ENCODE measurements at regions not wholly inside any gene's neighbourhood (a gene's known extent, or its start where the extent isn't known, plus 50 kb on each side); places are given as distances from the start of the nearest gene placed in this dataset.

DNA sequence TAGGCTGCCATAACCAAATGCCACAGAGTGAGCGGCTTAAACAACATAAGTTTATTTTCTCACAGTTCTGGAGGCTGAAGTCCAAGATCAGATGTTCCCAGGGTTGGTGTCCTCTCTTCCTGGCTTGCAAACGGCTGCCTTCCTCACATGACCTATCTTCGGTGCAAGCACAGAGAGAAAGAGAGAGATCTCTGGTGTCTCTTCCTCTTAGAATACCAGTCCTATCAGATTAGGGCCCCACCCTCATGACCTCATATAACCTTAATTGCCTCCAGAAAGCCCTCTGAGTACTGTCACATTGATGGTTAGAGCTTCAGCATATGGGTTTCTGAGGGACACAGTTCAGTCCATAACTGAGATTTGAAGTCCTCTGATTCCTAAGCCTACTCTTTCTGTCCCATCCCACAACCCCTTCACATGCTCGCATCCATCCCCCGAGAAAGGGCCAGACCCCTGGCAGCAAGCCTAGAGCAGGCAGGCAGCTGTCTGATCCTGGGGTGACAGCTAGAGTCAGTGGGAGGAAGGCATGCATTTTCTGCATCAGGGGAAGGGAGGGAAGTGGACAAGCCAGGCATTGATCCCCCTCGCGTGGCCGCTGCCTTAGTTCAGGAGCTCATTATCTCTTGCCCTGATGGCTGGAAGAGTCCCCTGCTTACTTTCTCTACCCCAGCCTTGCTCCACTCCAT, 114.1 kb downstream of the FAR1 start:
- no peak overlapping the region for H3K23ac ChIP-seq (ENCODE audit: low read length)
- H2AFZ ChIP-seq (ENCODE audit: insufficient read depth, low read length, poor library complexity): no peak overlapping the region
- peaks cover 19% of the 10 kb centered on the region for H3K79me1 ChIP-seq (ENCODE audit: low read length)
- H3K9ac ChIP-seq (ENCODE audit: low read length): no peak overlapping the region
- no CpG with 5 or more reads among the region's 8 CpGs for WGBS (ENCODE audit: extremely low coverage, insufficient coverage, insufficient read length)
- H3K79me2 ChIP-seq (ENCODE audit: control insufficient read depth, insufficient read depth, low read length, poor library complexity): peaks cover 2% of the 10 kb centered on the region
- H2BK12ac ChIP-seq (ENCODE audit: low read length): peak overlapping the region; percentile 99
- H3K4me2 ChIP-seq (ENCODE audit: low read length): no peak overlapping the region
- no peak overlapping the region for H3K4me3 ChIP-seq (ENCODE audit: low read depth, low read length)
- no peak overlapping the region for H4K12ac ChIP-seq (ENCODE audit: low read depth, low read length)
- peak overlapping the region; percentile 64 for H2BK5ac ChIP-seq (ENCODE audit: low read depth, low read length, poor library complexity)
- peak overlapping the region; percentile 97 for H2AK5ac ChIP-seq (ENCODE audit: low read length)
- peaks cover 10 to 18% of the 10 kb centered on the region in 2 experiments for H3K4me1 ChIP-seq (ENCODE audit: control insufficient read depth in 1 of 2, insufficient read depth in 2 of 2, low read length in 2 of 2)
- DNase-seq: peak in 1 of 2 donors; percentile 43
- H3K4ac ChIP-seq (ENCODE audit: low read depth, low read length): peak overlapping the region; percentile 76
- H3K9me3 ChIP-seq (ENCODE audit: insufficient read depth, low read depth, low read length): no peaks in the 10 kb centered on the region
- H3K27me3 ChIP-seq (ENCODE audit: insufficient read depth, low read length): no peaks in the 10 kb centered on the region
- H3K36me3 ChIP-seq (ENCODE audit: control insufficient read depth in 1 of 2, insufficient read depth in 2 of 2, low read length in 2 of 2): no peaks in the 10 kb centered on the region
- H3K18ac ChIP-seq (ENCODE audit: low read length): peak overlapping the region; percentile 76
- H2BK120ac ChIP-seq (ENCODE audit: insufficient read depth, low read length, poor library complexity): peak overlapping the region; percentile 98
- H4K8ac ChIP-seq (ENCODE audit: low read depth, low read length): peak overlapping the region; percentile 80
- peak overlapping the region; percentile 76 for H3K14ac ChIP-seq (ENCODE audit: low read length)
- H3K27ac ChIP-seq (ENCODE audit: low read depth, low read length): no peak overlapping the region
- peak overlapping the region; percentile 88 for H4K91ac ChIP-seq (ENCODE audit: low read depth, low read length)

- H3K4me2 ChIP-seq (ENCODE audit: low read length): no peak overlapping the region
- H4K12ac ChIP-seq (ENCODE audit: low read depth, low read length): no peak overlapping the region
- no peak overlapping the region for H2BK120ac ChIP-seq (ENCODE audit: insufficient read depth, low read length, poor library complexity)
- no peaks in the 10 kb centered on the region for H3K9me3 ChIP-seq (ENCODE audit: insufficient read depth, low read depth, low read length)
- no peak overlapping the region for H2AK5ac ChIP-seq (ENCODE audit: low read length)
- no peak overlapping the region for H3K23ac ChIP-seq (ENCODE audit: low read length)
- H3K4ac ChIP-seq (ENCODE audit: low read depth, low read length): no peak overlapping the region
- H4K8ac ChIP-seq (ENCODE audit: low read depth, low read length): no peak overlapping the region
- peaks cover 2% of the 10 kb centered on the region for H3K79me2 ChIP-seq (ENCODE audit: control insufficient read depth, insufficient read depth, low read length, poor library complexity)
- peaks cover 10 to 15% of the 10 kb centered on the region in 2 experiments for H3K4me1 ChIP-seq (ENCODE audit: control insufficient read depth in 1 of 2, insufficient read depth in 2 of 2, low read length in 2 of 2)
- H3K9ac ChIP-seq (ENCODE audit: low read length): no peak overlapping the region
- H2BK5ac ChIP-seq (ENCODE audit: low read depth, low read length, poor library complexity): no peak overlapping the region
- H3K18ac ChIP-seq (ENCODE audit: low read length): no peak overlapping the region
- H3K14ac ChIP-seq (ENCODE audit: low read length): no peak overlapping the region
- no peaks in the 10 kb centered on the region for H3K36me3 ChIP-seq (ENCODE audit: control insufficient read depth in 1 of 2, insufficient read depth in 2 of 2, low read length in 2 of 2)
- no CpG with 5 or more reads among the region's 3 CpGs for WGBS (ENCODE audit: extremely low coverage, insufficient coverage, insufficient read length)
- no peak overlapping the region for H3K4me3 ChIP-seq (ENCODE audit: low read depth, low read length)
- peaks cover 13% of the 10 kb centered on the region for H3K79me1 ChIP-seq (ENCODE audit: low read length)
- no peak overlapping the region for H2BK12ac ChIP-seq (ENCODE audit: low read length)
- no peak for DNase-seq
- H2AFZ ChIP-seq (ENCODE audit: insufficient read depth, low read length, poor library complexity): no peak overlapping the region
- H3K27ac ChIP-seq (ENCODE audit: low read depth, low read length): no peak overlapping the region
- no peak overlapping the region for H4K91ac ChIP-seq (ENCODE audit: low read depth, low read length)
- no peaks in the 10 kb centered on the region for H3K27me3 ChIP-seq (ENCODE audit: insufficient read depth, low read length)
These were observed 116.0 kb downstream of the FAR1 start for GRCh38 chr11:13784441-13784840.

DNA sequence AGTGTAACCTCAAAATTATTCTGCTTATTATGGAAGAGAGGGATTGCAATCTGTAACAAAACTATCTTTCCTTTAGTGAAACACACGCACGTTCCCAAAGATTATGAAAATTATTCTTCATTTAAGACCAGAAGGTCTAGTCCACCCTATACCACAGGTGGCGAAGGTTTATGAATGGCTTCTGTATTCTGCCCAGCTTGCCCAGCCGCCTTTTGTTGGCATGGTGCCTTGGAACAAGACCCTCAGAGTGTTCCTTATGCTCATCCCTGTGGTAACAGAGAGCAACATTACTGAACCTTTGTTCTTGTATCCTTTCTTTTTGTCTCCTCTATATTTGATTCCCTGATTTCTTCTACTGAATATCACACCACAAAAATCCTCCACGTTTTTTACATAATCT, 116.4 kb downstream of the FAR1 start:
- H3K36me3 ChIP-seq (ENCODE audit: control insufficient read depth in 1 of 2, insufficient read depth in 2 of 2, low read length in 2 of 2): no peaks in the 10 kb centered on the region
- H4K8ac ChIP-seq (ENCODE audit: low read depth, low read length): no peak overlapping the region
- no peak overlapping the region for H4K91ac ChIP-seq (ENCODE audit: low read depth, low read length)
- no peak overlapping the region for H3K14ac ChIP-seq (ENCODE audit: low read length)
- no peak overlapping the region for H3K4me2 ChIP-seq (ENCODE audit: low read length)
- no peak overlapping the region for H3K18ac ChIP-seq (ENCODE audit: low read length)
- peaks cover 2% of the 10 kb centered on the region for H3K79me2 ChIP-seq (ENCODE audit: control insufficient read depth, insufficient read depth, low read length, poor library complexity)
- H3K27ac ChIP-seq (ENCODE audit: low read depth, low read length): no peak overlapping the region
- H3K9ac ChIP-seq (ENCODE audit: low read length): no peak overlapping the region
- WGBS (ENCODE audit: extremely low coverage, insufficient coverage, insufficient read length): 100% methylated on average over 1 of the region's 5 CpGs
- peaks cover 11% of the 10 kb centered on the region for H3K79me1 ChIP-seq (ENCODE audit: low read length)
- no peak overlapping the region for H2AK5ac ChIP-seq (ENCODE audit: low read length)
- no peak for DNase-seq
- H3K23ac ChIP-seq (ENCODE audit: low read length): no peak overlapping the region
- H2BK5ac ChIP-seq (ENCODE audit: low read depth, low read length, poor library complexity): no peak overlapping the region
- H4K12ac ChIP-seq (ENCODE audit: low read depth, low read length): no peak overlapping the region
- H2BK120ac ChIP-seq (ENCODE audit: insufficient read depth, low read length, poor library complexity): no peak overlapping the region
- no peaks in the 10 kb centered on the region for H3K9me3 ChIP-seq (ENCODE audit: insufficient read depth, low read depth, low read length)
- no peaks in the 10 kb centered on the region for H3K27me3 ChIP-seq (ENCODE audit: insufficient read depth, low read length)
- H3K4ac ChIP-seq (ENCODE audit: low read depth, low read length): no peak overlapping the region
- no peak overlapping the region for H2AFZ ChIP-seq (ENCODE audit: insufficient read depth, low read length, poor library complexity)
- peaks cover 10 to 16% of the 10 kb centered on the region in 2 experiments for H3K4me1 ChIP-seq (ENCODE audit: control insufficient read depth in 1 of 2, insufficient read depth in 2 of 2, low read length in 2 of 2)
- no peak overlapping the region for H3K4me3 ChIP-seq (ENCODE audit: low read depth, low read length)
- H2BK12ac ChIP-seq (ENCODE audit: low read length): no peak overlapping the region

DNA sequence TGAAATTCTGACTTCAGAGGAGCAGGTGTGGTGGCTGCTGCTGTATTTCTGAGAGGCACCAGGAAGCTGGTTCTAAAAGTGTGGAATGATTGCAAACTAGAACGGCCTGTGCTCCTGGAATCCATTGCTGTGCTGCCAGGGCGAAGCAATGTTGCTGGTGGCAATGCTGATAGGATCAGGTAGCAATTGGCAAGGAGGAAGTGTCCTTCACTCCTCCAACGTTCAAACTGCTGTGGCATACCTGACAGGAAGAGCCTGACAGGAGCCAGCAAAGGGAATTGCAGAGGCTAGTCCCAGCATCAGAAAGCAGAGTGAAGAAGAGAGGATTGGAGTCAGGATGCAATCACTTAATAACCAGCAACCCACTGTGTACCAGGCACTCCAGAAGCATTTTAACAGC, 118.2 kb downstream of the FAR1 start:
- H3K14ac ChIP-seq (ENCODE audit: low read length): no peak overlapping the region
- H3K9ac ChIP-seq (ENCODE audit: low read length): no peak overlapping the region
- WGBS (ENCODE audit: extremely low coverage, insufficient coverage, insufficient read length): no CpG with 5 or more reads among the region's 3 CpGs
- no peak overlapping the region for H3K23ac ChIP-seq (ENCODE audit: low read length)
- no peak overlapping the region for H3K27ac ChIP-seq (ENCODE audit: low read depth, low read length)
- H3K79me1 ChIP-seq (ENCODE audit: low read length): peaks cover 7% of the 10 kb centered on the region
- no peaks in the 10 kb centered on the region for H3K27me3 ChIP-seq (ENCODE audit: insufficient read depth, low read length)
- no peak overlapping the region for H4K91ac ChIP-seq (ENCODE audit: low read depth, low read length)
- no peak overlapping the region for H3K4me2 ChIP-seq (ENCODE audit: low read length)
- no peak overlapping the region for H3K4ac ChIP-seq (ENCODE audit: low read depth, low read length)
- DNase-seq: no peak
- peaks cover 2% of the 10 kb centered on the region for H3K79me2 ChIP-seq (ENCODE audit: control insufficient read depth, insufficient read depth, low read length, poor library complexity)
- peaks cover 8 to 14% of the 10 kb centered on the region in 2 experiments for H3K4me1 ChIP-seq (ENCODE audit: control insufficient read depth in 1 of 2, insufficient read depth in 2 of 2, low read length in 2 of 2)
- no peak overlapping the region for H2BK120ac ChIP-seq (ENCODE audit: insufficient read depth, low read length, poor library complexity)
- no peak overlapping the region for H3K18ac ChIP-seq (ENCODE audit: low read length)
- no peak overlapping the region for H3K4me3 ChIP-seq (ENCODE audit: low read depth, low read length)
- no peak overlapping the region for H4K8ac ChIP-seq (ENCODE audit: low read depth, low read length)
- H4K12ac ChIP-seq (ENCODE audit: low read depth, low read length): no peak overlapping the region
- no peak overlapping the region for H2AK5ac ChIP-seq (ENCODE audit: low read length)
- H3K9me3 ChIP-seq (ENCODE audit: insufficient read depth, low read depth, low read length): no peaks in the 10 kb centered on the region
- no peaks in the 10 kb centered on the region for H3K36me3 ChIP-seq (ENCODE audit: control insufficient read depth in 1 of 2, insufficient read depth in 2 of 2, low read length in 2 of 2)
- H2BK5ac ChIP-seq (ENCODE audit: low read depth, low read length, poor library complexity): no peak overlapping the region
- H2AFZ ChIP-seq (ENCODE audit: insufficient read depth, low read length, poor library complexity): no peak overlapping the region
- no peak overlapping the region for H2BK12ac ChIP-seq (ENCODE audit: low read length)
